ENCODE measurements at regions not wholly inside any gene's neighbourhood (a gene's known extent, or its start where the extent isn't known, plus 50 kb on each side); places are given as distances from the start of the nearest gene placed in this dataset.
"Not testable (repeated sequence)": the region's sequence is repeated elsewhere in the genome, so short reads cannot be mapped to it uniquely, and the experiment has no call there.

DNA sequence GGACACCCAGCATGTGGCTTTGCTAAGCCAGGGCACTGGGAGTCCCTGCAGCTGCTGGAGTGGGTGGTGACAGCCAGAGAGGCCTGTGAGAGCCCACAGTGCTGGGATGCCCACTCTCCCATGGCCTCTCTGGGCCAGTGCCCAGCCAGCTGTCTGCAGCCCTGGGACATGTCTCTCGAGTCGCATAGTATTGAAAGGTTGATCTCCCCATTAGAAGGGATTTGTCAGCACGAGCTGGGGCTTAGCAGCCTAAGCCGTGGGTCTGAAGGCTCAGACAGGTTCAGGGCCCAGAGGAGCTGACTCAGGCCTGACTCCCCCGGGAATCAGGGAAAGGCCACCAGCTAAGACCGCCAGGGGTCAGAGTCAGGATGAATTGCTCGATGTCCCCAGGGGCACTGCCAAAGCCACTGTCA lies 53.5 kb downstream of the FOXD2 start:
- in situ Hi-C loops (cut with MboI; ENCODE audit: low sequenced_read_pairs) = no loop called here

DNA sequence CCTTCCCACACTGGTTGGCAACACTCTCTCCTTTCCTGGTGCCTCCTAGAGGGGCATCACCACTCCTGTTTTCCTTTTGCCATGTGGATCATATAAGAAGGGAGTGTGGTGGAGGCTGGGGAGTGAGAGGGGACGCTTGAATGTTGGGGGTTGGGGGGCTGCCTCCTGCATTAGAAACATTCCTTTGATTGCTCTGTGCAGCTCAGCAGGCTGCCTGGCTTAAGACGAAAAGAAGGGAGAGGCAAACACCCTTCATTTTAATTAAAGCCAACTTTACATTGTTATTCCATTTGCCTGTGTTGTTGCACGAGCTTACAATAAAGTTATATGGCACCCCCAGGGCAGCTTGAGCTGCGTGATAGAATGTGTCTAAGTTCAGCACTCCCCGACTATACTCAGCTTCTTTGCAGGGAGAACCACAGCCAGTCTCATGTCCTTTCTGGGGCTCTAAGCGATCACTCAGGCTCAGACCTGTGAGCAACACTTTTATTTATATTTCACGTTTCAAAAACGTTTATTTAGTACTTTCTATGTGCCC lies 57.4 kb downstream of the FOXD2 start:
- in situ Hi-C loops (cut with MboI; ENCODE audit: low sequenced_read_pairs) = no loop called here

DNA sequence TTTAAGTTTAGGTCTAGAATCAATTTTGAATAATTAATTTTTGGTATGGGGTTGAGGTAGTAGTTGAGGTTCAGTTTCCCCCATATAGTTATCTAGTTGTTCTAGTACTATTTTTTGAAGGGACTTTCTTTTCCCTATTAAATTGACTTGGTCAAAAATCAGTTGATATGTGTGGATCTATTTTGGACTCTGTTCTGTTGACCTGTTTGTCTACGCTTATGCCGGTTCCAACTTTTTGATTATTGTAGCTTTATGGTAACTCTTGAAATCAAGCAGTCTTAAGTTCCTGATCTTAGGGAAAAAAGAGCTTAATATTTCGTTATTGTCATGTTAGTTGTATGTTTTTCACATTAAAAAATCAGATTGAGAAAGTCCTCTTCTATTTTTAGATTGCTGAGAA lies 60.7 kb downstream of the FOXD2 start:
- in situ Hi-C loops (cut with MboI; ENCODE audit: low sequenced_read_pairs) = no loop called here

DNA sequence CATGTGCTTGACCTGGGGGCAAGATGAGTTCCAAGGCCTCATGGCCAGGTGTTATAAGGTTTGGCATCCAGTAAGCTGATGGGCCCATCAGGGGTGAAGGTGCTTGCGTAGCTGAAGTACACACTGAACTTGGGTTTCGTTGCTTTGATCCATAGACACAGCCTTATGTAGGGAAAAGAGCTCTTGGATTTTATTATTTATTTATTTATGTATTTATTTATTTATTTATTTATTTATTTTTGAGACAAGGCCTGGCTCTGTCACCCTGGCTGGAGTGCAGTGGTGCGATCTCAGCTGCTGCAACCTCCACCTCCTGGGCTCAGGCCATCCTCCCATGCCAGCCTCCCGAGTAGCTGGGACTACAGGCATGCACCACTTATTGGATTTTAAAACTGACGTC lies 63.2 kb downstream of the FOXD2 start:
- in situ Hi-C loops (cut with MboI; ENCODE audit: low sequenced_read_pairs) = no loop called here

DNA sequence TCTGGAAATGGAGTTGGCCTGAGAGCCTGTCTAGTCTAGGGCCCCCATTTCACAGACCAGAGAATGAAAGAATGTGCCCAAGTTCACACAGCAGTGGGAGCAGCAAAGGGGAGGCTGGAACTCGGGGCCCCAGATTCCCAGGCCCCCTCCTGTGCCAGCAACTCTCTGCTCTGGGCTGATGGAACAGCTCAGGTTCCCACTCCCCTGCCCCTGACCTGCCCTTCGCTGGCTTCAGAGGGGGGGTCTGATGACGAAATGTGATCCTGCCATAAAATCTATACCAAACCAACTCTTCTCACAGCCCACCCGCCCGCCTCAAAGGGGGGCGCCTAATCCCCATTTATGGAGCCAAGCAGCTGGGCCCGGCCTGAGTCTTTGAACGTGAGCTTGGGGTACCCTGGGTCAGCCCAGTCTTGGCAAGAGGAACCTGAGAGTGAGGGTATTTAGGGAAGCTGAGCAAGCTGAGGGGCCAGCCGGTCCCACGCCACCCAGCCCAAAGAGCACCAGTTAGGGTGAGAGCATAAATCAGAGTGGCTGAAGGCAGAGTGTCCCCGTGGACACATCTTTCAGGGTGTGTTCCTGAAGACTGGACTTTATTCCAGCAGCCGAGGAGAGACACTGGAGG lies 65.0 kb downstream of the FOXD2 start:
- in situ Hi-C loops (cut with MboI; ENCODE audit: low sequenced_read_pairs) = no loop called here

DNA sequence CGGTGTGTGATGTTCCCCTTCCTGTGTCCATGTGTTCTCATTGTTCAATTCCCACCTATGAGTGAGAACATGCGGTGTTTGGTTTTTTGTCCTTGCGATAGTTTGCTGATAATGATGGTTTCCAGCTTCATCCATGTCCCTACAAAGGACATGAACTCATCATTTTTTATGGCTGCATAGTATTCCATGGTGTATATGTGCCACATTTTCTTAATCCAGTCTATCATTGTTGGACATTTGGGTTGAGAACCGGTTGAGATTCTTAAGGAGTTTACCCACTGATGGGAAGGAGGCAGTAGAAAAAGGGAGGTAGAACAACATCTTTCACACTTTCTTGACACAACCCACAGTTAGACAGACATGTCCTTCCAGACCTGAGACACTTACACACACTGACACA lies 67.0 kb downstream of the FOXD2 start:
- in situ Hi-C loops (cut with MboI; ENCODE audit: low sequenced_read_pairs) = not testable (repeated sequence)

DNA sequence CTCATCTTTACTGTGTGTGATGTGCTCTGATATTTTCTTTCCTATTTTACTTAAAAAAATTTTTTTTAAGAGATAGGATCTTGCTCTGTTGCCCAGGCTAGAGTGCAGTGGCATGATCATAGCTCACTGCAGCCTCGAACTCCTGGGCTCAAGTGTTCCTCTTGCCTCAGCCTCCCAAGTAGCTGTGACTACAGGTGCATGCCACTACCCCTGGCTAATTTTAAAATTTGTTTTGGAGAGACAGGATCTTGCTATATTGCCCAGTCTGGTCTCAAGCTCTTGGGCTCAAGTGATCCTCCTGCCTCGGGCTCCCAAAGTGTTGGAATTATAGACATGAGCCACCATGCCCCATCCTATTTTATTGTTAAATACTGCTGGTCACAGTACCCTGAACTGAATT lies 67.4 kb downstream of the FOXD2 start:
- in situ Hi-C loops (cut with MboI; ENCODE audit: low sequenced_read_pairs) = no loop called here

DNA sequence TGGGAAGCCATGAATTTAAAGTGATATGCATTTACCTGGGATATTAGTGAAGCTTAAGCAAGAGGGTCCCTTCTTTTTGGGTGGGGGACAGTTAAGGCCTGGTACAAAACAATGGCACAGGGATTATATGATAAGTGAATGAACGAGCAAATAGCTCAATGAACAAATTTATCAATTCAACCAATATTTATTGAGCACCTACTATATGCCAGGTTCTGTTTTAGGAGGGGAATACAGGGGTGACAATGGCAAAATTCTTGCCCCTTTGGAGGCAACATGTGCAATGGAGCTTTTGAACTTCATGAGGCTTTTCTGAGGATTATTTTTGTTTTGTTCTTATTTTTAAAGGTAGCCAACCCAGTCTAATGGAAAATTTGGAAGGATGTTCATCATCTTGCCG lies 68.2 kb downstream of the FOXD2 start:
- in situ Hi-C loops (cut with MboI; ENCODE audit: low sequenced_read_pairs) = no loop called here

DNA sequence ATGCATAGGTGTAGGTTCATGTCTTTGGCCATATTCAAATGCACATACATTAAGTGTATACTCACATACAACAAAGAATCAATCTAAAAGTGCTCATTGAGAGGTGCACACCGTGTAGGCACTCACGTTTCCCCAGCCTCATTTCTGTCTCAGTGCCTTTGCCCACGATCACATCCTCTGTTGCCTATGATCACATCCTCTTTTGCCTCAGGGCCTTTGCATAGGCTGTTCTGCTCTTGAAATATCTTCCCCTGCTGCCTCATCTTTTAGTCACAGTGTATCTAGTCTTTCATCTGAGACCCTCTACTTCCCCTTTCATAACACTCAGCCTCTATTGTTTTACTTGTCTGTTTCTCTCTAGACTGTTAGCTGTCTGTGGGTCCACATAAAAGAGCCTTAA lies 69.3 kb downstream of the FOXD2 start:
- in situ Hi-C loops (cut with MboI; ENCODE audit: low sequenced_read_pairs) = no loop called here

DNA sequence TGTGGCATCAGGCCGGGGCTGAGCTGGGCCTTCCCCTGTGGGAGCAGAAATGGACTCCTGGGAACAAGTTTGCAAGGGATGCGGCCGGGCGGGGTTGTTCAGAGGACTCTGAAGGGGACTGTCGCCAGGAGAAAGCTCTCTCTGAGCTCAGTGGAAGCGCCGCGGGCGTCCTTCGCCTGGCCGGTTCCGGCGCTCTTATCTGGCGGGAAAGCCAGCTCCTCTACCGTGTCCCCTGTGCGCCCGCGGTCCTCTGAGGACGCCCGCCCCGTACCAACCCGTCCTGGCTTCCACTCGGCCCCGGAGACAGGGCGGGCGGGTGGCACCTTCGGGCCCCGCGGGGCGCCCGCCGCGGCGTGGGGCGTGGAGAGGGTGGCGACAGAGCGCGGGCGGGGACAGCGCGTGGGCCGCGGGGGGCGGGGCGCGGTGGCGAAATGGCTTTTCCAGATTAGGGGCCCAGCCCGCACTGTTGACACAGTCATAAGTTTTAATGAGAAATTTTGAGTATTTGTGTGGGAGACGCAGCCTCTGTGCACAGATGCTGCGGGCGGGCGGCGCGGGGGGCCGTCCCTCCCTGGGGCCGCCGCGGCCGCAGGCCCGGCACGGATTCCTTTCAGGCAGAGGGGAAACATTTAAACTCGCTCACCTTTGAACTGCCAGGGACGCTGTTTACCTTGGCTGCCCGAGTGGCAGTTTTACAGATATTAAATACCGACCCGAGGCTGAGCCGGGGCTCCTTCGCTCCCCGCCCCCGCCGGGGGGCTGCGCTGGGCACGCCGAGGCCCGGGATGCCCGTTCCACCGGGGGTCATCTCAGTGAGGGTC lies 70.2 kb downstream of the FOXD2 start:
- in situ Hi-C loops (cut with MboI; ENCODE audit: low sequenced_read_pairs) = no loop called here

DNA sequence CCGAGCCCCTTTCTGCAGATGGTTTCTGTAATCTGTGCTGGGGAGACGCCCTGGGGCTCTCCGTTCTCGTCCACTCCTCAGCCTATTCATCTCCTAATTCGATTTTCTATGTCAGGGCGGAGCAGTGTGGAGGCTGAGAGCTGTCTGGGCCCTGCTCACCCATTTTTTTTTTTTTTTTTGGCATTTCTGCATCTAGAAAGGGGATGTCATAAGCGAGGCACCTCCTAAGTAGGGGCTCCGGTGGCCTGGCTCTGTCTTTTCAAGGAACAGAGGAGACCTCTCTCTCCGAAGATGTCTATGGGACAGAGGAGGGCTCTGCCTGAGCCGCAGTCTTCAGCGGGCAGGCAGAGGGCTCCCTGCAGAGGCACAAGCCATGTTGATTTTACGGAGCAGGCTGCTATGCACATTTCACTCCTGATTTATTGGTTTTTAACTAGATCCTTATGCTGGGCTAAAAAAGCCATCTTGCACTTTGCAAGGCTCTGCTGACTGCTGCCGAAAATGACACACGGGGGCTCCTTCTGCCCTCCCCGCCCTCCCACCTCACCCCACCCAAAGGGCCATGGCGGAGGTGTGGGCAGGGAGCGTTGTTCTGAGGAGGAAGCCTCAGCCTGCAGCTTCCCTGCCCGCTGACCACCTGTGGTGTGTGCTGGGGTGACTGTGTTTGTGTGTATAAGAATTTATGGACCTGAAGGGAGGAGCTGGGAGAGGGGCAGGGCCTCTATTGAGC lies 71.0 kb downstream of the FOXD2 start:
- in situ Hi-C loops (cut with MboI; ENCODE audit: low sequenced_read_pairs) = no loop called here

DNA sequence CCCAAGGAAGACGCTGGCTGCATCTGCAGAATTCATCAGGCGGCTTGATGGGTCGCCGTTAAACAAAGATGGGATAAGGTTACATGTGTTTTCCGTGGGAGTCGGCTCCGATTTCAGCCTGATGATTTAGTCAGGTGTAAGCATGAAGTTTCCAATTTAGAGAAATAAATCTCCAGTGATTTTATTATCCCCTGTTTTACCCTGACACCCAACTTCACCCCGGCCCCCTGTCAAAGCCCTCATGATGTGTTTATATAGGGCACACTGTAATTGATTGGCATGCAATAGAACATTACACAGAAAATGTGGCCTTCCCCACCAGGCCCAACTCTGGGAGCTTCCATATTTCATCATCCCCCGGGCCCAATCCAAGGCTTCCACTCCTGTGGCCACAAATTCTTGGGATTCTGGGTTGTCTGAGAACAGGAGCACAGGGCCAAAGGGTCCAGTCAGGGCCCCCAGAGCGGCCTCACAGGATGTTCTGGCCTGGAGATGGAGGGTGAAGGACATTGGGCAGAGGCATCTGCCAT lies 72.5 kb downstream of the FOXD2 start:
- in situ Hi-C loops (cut with MboI; ENCODE audit: low sequenced_read_pairs) = no loop called here

DNA sequence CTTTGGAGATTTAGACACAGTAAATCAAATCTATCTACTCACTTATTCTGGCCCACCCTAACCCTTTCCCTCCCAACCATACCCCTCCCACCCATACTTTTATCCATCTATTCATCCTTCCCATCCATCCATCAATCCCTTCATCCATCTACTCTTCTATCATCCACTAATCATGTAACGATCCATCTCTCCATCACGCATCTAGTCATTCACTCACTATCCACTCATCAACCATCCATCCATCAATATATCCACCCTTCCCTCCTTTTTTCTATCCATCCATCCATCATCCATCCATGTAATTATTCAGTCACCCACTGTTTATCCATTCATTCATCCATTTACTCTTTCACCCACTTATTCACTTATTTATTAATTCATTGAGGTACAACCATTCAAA lies 74.0 kb downstream of the FOXD2 start:
- in situ Hi-C loops (cut with MboI; ENCODE audit: low sequenced_read_pairs) = no loop called here

DNA sequence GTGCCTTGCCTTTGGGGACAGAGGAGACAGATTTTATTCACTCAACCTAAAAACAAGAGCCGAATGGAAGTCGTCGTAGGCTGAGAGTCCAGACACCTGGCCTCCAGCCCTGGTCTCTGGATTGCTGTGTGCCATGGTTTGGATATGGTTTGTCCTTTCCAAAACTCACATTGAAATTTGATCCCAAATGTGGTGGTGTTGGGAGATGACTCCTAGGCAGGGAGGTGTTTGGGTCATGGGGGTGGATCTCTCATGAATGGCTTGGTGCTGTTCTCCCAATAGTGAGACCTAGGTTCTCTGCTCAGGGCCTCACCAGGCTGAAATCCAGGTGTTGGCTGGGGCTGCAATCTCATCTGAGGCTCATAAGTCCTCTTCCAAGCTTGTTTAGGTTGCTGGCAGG lies 75.5 kb downstream of the FOXD2 start:
- in situ Hi-C loops (cut with MboI; ENCODE audit: low sequenced_read_pairs) = no loop called here

DNA sequence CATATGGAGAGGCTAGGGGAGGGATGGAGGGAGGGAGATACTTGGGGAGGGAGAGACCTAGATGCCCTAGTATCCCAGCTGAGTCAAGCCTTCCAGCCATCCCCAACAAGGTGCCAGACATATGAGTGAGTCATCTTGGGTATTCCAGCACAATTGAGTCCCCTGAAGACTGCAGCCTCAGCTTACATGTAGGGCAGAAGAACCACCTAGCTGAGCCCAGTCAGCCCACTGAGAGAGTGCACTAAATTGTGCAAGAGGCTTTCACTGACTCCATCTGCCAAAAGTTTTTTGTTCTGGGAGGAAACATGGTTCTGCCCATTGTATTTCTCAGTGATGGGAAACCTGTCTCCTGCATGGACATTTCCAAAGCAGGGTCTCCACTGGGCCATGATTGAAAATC lies 76.4 kb downstream of the FOXD2 start:
- in situ Hi-C loops (cut with MboI; ENCODE audit: low sequenced_read_pairs) = no loop called here

DNA sequence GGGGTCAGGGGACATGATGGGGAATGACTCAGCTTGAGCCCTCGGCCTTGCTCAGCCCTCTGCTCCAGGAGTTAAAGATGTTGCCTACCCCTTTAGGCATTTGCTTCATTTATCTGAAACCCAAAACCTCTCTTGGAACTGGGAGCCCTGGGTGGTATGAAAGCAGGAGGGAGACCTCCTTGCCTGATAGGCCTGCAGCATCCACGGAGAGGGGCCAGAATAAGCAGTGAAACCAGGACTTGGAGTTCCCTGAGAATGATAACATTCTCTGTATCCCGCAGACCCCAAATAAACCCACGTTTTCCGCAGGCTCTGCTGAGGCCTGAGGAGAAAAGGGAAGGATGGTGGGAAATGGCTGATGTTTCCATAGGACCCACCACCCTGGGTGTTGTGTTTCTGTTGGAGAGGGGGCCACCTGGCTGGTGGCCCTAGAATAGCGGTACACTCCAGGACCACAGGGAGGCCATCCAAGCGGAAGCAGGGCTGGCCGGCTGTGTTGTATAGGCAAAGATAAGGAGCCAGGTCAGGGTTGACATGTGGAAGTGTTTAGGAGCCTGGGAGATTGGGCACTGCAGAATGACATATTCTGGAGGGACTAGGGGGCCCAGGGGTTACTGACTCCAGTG lies 77.4 kb downstream of the FOXD2 start:
- in situ Hi-C loops (cut with MboI; ENCODE audit: low sequenced_read_pairs) = no loop called here

DNA sequence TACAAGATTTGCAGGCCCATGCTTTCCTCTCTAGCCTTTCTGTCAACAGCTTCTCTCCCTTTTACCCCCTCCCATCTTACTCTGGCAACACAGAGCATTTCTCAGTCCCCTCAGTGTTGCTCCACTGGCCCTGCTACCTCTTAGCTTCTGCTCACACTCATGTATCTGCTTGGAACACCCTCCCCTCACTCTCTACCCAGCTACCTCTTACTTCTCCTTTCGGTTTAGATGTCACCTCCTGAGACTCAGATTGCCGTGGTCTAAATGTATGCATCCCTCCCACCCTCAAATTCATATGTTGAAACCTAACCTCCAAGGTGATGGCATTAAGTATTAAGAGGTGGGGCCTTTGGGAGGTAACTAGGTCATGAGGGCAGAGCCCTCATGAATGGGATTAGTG lies 80.1 kb downstream of the FOXD2 start:
- in situ Hi-C loops (cut with MboI; ENCODE audit: low sequenced_read_pairs) = no loop called here

DNA sequence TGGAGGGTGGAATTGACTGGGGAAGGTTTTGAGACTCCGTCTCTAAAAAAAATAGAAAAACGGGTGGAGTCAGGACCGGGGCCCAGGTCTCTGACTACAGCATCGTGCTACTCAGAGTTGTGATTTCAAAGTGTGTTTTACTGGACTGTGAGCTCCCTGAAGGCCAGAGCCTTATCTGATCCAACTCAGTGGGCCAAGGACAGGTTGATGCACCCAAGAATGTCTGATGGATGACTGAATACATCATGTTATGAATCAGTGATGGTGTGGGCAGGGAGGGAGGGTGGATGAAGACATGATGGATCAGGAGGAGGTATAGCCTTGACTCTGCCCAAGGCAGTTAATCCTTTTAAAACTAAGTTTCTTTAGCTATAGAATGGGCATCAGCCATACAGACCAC lies 81.6 kb downstream of the FOXD2 start:
- in situ Hi-C loops (cut with MboI; ENCODE audit: low sequenced_read_pairs) = no loop called here

DNA sequence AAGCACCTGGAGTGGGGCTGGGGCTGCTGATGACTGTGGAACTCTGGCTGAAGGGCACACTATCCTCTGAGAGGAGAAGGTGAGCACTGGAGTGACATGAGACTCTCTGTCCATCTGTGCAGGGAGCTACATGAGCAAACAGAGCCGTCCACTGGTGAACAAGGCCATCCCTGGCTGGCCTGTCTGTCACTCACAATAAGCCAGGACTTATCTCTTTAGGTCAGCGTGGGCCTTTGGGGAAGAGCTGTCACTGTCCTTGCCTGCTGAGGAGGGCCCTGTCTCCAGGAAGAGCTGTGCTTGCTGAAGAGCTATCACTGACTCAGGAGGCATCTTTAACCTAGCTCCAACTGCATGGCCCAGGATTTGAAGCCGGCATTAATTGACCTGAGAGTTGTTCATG lies 82.1 kb downstream of the FOXD2 start:
- in situ Hi-C loops (cut with MboI; ENCODE audit: low sequenced_read_pairs) = no loop called here

DNA sequence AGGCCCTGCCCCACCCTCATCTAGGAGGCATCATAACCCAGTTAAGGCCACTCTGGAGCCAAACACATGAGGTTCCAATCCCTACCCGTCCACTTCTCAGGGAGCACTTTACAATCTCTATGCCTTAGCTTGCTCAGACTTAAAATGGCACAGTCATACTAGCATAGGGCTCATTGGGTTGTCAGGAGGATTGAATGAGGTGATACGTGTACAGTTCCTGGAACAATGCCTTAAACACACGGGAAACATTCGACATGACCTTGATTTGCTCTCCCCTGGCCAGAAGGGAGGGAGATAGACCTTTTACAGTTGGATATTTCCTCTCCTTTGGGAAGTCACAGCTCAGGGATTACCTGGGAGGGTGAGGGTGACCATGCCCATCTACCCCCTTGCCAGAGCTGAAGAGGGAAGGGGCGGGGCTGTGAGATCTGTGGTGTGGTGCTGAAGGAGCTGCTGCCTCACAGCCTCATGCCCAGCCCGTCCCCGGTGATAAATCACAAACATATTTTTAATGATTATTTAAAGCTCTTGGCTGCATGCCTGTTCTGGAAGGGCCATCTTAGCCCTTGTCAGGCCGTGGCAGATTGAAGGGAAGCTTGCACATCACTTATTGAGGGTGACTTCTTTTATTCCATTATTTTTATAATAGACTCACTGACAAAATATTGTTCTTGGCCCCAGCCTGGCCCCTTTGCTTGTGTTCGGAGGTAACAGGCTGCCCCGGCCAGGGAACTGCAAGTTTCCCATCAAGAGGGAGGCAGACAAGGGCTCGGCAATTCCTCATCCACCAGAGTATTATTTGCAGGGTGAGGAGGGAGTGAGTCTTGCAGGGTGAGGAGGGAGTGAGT lies 83.4 kb downstream of the FOXD2 start:
- in situ Hi-C loops (cut with MboI; ENCODE audit: low sequenced_read_pairs) = no loop called here

Data from HL-60/S4 treated with retinoic acid at 250 ng/mL for 4 days and 3 days (cell line).